H1 (cell line): ENCODE measurements at regions not wholly inside any gene's neighbourhood (a gene's known extent, or its start where the extent isn't known, plus 50 kb on each side); places are given as distances from the start of the nearest gene placed in this dataset.

ENCODE experiments used
- POLR2AphosphoS5 ChIP-seq: IDR thresholded peaks from 2 replicates; pipeline ENCODE4 v1.6.1; 2011; ENCODE audit warnings: low read depth, low read length
- TF ChIP-seq, protein P1 (sequence below): IDR thresholded peaks from 2 replicates; pipeline ENCODE4 v1.6.1; 2012; ENCODE audit warnings: inconsistent platforms

DNA sequence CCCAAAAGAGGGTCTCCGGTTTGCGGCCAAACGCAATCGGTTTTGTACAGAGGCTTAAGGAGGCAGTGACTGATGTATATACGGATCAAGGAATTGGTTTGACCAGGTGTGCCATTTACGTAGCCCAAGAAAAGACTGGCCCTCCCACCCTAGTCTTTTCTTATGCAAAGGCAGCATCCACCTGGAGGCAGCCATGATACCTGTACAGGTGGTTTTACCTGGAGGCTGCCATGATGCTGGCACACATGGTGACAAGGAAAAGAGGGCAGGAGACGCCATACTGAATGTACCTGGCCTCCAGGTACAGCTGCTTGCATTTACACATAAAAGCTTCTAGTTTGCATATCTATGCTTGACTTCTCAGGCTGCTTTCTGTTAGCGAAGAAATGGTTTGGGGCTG is 917.7 kb upstream of the INTU start (continued):
- TF ChIP-seq, protein P1, sequence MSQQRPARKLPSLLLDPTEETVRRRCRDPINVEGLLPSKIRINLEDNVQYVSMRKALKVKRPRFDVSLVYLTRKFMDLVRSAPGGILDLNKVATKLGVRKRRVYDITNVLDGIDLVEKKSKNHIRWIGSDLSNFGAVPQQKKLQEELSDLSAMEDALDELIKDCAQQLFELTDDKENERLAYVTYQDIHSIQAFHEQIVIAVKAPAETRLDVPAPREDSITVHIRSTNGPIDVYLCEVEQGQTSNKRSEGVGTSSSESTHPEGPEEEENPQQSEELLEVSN, result no peak
- TF ChIP-seq POLR2AphosphoS5, result no peak
